ENCODE measurements at regions not wholly inside any gene's neighbourhood (a gene's known extent, or its start where the extent isn't known, plus 50 kb on each side); places are given as distances from the start of the nearest gene placed in this dataset.

GRCh38 chr19:30312582-30313352, 59.4 kb upstream of the ZNF536 start:
- POLR2A ChIA-PET (ENCODE audit: unreplicated experiment) = no interaction called here
- Histone ChIP-seq H3K9me2 (ENCODE audit: insufficient read depth) (no peaks in the 10 kb centered on the region), H3K4me3 (no peak overlapping the region), H3K79me2 (ENCODE audit: low read depth) (no peaks in the 10 kb centered on the region), H3K4me2 (no peak overlapping the region), H3K27ac (no peak overlapping the region), H3K27me3 (ENCODE audit: insufficient read depth, low read depth) (peaks cover 93% of the 10 kb centered on the region), H3K4me1 (replicated peaks; ENCODE audit: insufficient read depth) (no peaks in the 10 kb centered on the region), H3F3A (ENCODE audit: insufficient read depth, low read depth) (no peaks in the 10 kb centered on the region), H2AFZ (no peak overlapping the region), H4K20me1 (ENCODE audit: insufficient read depth) (no peaks in the 10 kb centered on the region), H3K9me3 (ENCODE audit: insufficient read depth, low read depth) (no peaks in the 10 kb centered on the region), H3K36me3 (ENCODE audit: low read depth) (no peaks in the 10 kb centered on the region)
- BruUV-seq (replicated peaks) = no TSS peak
- intact Hi-C loops (cut with micrococcal nuclease; ENCODE audit: unreplicated experiment) = no loop called here
- TF ChIP-seq EZH2 (IDR thresholded peaks at IDR 0.05; ENCODE audit: low read depth) (no peak), CTCF (conservative IDR thresholded peaks at IDR 0.05) (no peak)
- CTCF ChIA-PET = no interaction called here
- no peak for DNase-seq

DNA sequence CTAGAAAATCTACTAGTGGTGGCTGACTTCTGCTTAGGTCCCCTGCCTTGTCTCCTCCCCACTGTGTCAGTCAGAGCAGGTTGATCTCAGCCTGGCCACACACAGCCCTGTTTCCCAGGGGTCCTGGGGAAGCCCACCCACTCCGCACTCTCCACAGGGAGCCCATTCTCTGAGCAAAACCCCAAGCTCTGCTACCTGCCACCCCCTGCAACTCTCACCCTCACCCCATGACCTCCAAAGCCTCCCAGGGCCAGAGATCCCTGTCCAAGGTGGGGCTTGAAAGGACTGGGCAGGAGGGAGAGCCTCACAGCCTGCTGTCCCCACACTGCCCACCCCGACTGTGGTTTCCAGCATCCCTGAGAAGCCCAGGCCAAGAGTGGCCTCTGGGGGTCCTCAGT, 58.8 kb upstream of the ZNF536 start:
- H3K9me3 ChIP-seq (ENCODE audit: insufficient read depth, low read depth) = no peaks in the 10 kb centered on the region
- H3K27ac ChIP-seq = no peak overlapping the region
- H3K4me1 ChIP-seq (replicated peaks; ENCODE audit: insufficient read depth) = no peaks in the 10 kb centered on the region
- TF ChIP-seq CTCF (conservative IDR thresholded peaks at IDR 0.05) (no peak), EZH2 (IDR thresholded peaks at IDR 0.05; ENCODE audit: low read depth) (no peak)
- POLR2A ChIA-PET (ENCODE audit: unreplicated experiment) = no interaction called here
- no peak overlapping the region for H2AFZ ChIP-seq
- DNase-seq = no peak
- no peak overlapping the region for H3K4me3 ChIP-seq
- H4K20me1 ChIP-seq (ENCODE audit: insufficient read depth) = no peaks in the 10 kb centered on the region
- peaks cover 95% of the 10 kb centered on the region for H3K27me3 ChIP-seq (ENCODE audit: insufficient read depth, low read depth)
- H3K36me3 ChIP-seq (ENCODE audit: low read depth) = no peaks in the 10 kb centered on the region
- no peaks in the 10 kb centered on the region for H3K9me2 ChIP-seq (ENCODE audit: insufficient read depth)
- CTCF ChIA-PET = no interaction called here
- no peak overlapping the region for H3K4me2 ChIP-seq
- no peaks in the 10 kb centered on the region for H3K79me2 ChIP-seq (ENCODE audit: low read depth)
- intact Hi-C loops (cut with micrococcal nuclease; ENCODE audit: unreplicated experiment) = no loop called here
- no peaks in the 10 kb centered on the region for H3F3A ChIP-seq (ENCODE audit: insufficient read depth, low read depth)
- no TSS peak for BruUV-seq (replicated peaks)

DNA sequence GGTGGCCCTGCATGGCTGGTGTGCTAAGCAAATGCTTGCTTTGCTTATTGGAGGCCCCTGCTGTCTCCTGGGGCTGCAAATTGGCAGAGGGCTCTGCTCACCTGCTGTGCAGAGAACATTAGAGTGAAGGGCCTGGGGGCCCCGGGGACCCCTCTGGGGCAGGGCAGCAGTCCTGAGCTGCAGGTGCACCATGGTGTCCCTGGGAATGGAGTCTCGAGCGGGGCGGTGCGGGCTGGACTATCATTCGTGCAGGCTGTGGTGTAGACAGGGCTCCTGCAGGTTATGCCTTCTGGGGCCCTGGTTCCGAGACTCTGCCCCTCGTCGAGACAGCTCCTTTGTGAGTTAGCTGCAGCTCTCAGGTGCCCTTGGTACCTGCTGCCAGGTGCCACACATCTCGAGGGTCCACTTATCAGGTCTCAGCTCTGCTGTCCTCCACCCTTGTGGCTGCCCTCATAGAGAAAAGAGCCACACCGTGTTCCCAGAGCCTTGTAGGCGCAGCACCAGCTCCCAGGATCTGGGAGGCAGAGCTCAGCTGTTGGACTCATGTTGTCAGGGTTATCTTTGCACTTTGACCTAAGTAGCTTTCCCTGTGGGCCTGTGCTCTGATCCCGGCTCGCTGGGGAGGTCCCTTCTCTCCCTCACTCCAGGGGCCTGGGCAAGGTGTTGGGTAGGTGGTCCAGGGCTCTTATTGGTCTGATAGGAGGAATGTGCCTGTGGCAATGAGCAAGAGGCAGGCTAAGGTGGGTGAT, 58.0 kb upstream of the ZNF536 start:
- H3K4me2 ChIP-seq = no peak overlapping the region
- H3K4me1 ChIP-seq (replicated peaks; ENCODE audit: insufficient read depth) = no peaks in the 10 kb centered on the region
- CTCF ChIA-PET = no interaction called here
- BruUV-seq (replicated peaks) = no TSS peak
- H3K27ac ChIP-seq = no peak overlapping the region
- no peaks in the 10 kb centered on the region for H4K20me1 ChIP-seq (ENCODE audit: insufficient read depth)
- no peak overlapping the region for H3K4me3 ChIP-seq
- no peak overlapping the region for H2AFZ ChIP-seq
- intact Hi-C loops (cut with micrococcal nuclease; ENCODE audit: unreplicated experiment) = no loop called here
- no peaks in the 10 kb centered on the region for H3K9me2 ChIP-seq (ENCODE audit: insufficient read depth)
- no peaks in the 10 kb centered on the region for H3K79me2 ChIP-seq (ENCODE audit: low read depth)
- H3K27me3 ChIP-seq (ENCODE audit: insufficient read depth, low read depth) = peaks cover 95% of the 10 kb centered on the region
- no peak for TF ChIP-seq EZH2 (IDR thresholded peaks at IDR 0.05; ENCODE audit: low read depth)
- TF ChIP-seq CTCF (conservative IDR thresholded peaks at IDR 0.05) = no peak
- H3K9me3 ChIP-seq (ENCODE audit: insufficient read depth, low read depth) = no peaks in the 10 kb centered on the region
- no peak for DNase-seq
- H3K36me3 ChIP-seq (ENCODE audit: low read depth) = no peaks in the 10 kb centered on the region
- no peaks in the 10 kb centered on the region for H3F3A ChIP-seq (ENCODE audit: insufficient read depth, low read depth)
- POLR2A ChIA-PET (ENCODE audit: unreplicated experiment) = no interaction called here
